Activated naive CD4-positive, alpha-beta T cell treated with anti-CD3 and anti-CD28 coated beads, Interleukin-2, amount 10 ng/mL, durations not matched to agents 7 days and 5 days (primary cell): ENCODE measurements at regions not wholly inside any gene's neighbourhood (a gene's known extent, or its start where the extent isn't known, plus 50 kb on each side); places are given as distances from the start of the nearest gene placed in this dataset.
"Not testable (repeated sequence)": the region's sequence is repeated elsewhere in the genome, so short reads cannot be mapped to it uniquely, and the experiment has no call there.

ENCODE experiments used
- CTCF ChIA-PET: fragments of 350-600 bp; sonication (Branson Sonifier 250); formaldehyde crosslinking; loops from one replicate; lab custom pipeline; 2021; ENCODE audit warnings: antibody characterized with exemption; lab: Charles Lee
- DNase-seq: peaks from one replicate; pipeline ENCODE4 v3.0.0-alpha.2; 2020
- H3K27ac Mint-ChIP-seq: one replicate; pipeline ENCODE4 v1.8.0; 2021; ENCODE audit warnings: mild to moderate bottlenecking, moderate library complexity, mixed read lengths
- H3K27me3 Mint-ChIP-seq: one replicate; pipeline ENCODE4 v1.8.0; 2021; ENCODE audit warnings: mild to moderate bottlenecking, mixed read lengths
- H3K36me3 Mint-ChIP-seq: one replicate; pipeline ENCODE4 v1.8.0; 2021; ENCODE audit warnings: mixed read lengths
- H3K4me1 Mint-ChIP-seq: one replicate; pipeline ENCODE4 v1.8.0; 2021; ENCODE audit warnings: mixed read lengths
- H3K4me3 Mint-ChIP-seq: one replicate; pipeline ENCODE4 v1.8.0; 2021; ENCODE audit warnings: mild to moderate bottlenecking, moderate library complexity, mixed read lengths
- H3K9me3 Mint-ChIP-seq: one replicate; pipeline ENCODE4 v1.8.0; 2021; ENCODE audit warnings: mixed read lengths

DNA sequence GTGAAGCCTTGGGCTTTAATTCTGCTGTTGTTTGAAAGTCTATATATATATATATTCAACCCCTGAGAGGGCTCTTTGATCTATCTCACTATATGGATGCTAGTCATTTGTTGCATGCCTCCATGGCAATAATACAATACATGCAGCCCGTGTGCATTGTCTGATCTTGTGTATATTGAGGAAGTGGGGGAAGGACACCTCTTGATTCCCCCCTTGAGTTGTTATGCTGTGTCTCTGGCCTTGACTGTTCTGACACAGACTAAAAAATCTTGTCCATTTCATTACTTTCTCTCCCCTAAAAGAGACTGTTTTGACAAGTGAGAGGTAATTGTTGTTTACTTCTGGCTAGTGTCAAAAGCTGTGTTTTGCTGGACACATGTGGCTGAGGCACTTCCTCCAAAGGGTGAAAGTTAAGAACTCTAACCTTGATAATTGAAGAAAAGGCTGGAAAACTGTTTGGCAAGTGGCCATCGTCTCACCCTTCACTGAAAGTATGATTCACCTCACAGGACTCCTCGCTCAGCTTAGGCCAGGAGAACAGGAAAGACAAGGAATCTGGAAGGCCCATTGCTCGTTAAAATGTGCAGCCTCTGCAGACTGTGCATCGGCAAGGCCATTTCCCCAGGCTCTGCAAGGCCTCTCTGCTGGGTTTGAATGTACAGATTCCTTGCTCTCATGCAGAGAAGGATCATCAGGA lies 304.0 kb downstream of the PRELID2 start:
- peaks cover 10% of the 10 kb centered on the region for H3K9me3 Mint-ChIP-seq
- DNase-seq = no peak
- no peak overlapping the region for H3K4me3 Mint-ChIP-seq
- no peak overlapping the region for H3K27ac Mint-ChIP-seq
- no peaks in the 10 kb centered on the region for H3K27me3 Mint-ChIP-seq
- CTCF ChIA-PET = no interaction called here
- H3K4me1 Mint-ChIP-seq = no peaks in the 10 kb centered on the region
- H3K36me3 Mint-ChIP-seq = no peaks in the 10 kb centered on the region

GRCh38 chr5:145521523-145521922 lies 313.6 kb downstream of the PRELID2 start:
- Mint-ChIP-seq H3K27ac (no peak overlapping the region), H3K9me3 (peaks cover 13% of the 10 kb centered on the region)

DNA sequence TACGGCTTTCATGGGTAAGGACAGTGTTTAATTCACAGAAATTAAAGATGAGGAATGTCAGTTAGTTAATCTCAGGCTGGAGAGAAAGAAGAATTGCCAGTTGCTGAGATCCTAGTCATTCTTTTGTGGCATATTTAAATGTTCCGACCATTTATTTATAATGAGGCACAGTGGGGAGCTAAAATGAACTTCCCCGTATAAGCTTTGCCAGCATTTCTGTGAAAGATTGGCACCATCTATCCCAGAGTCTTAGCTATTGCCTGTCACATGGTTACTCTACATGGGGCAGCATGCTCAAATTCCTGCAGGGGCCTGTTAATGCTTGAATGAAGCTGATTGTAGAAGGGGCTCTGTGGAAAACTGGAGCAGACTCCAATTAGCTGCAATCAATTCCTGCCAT lies 314.1 kb downstream of the PRELID2 start:
- Mint-ChIP-seq H3K9me3 (peaks cover 10% of the 10 kb centered on the region), H3K27ac (no peak overlapping the region), H3K36me3 (no peaks in the 10 kb centered on the region), H3K27me3 (no peaks in the 10 kb centered on the region), H3K4me1 (no peaks in the 10 kb centered on the region), H3K4me3 (no peak overlapping the region)
- CTCF ChIA-PET = no interaction called here
- DNase-seq = no peak

More at GRCh38 chr5:145521523-145521922, 313.6 kb downstream of the PRELID2 start:
- CTCF ChIA-PET = no interaction called here
- no peak for DNase-seq
- Mint-ChIP-seq H3K36me3 (no peaks in the 10 kb centered on the region), H3K27me3 (no peaks in the 10 kb centered on the region), H3K4me1 (no peaks in the 10 kb centered on the region), H3K4me3 (no peak overlapping the region)

DNA sequence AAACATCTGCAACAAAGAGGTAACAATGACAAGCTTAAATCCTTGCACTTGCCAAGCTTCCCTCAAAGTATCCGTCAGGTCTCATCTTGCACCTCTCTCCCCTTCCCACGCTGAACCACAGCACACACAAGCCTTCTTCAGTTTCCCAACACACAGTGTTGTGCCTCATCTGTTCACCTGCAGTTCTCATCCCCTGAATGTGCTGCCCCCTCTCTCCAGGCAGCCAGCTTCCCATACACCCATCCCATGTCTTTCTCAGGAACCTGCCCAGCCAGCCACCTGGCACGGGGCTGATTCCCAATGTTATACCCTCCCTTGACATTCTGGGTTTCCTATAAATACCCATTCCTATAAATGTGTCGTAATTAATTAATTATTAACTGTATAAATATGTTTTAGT lies 314.8 kb downstream of the PRELID2 start:
- no peak for DNase-seq
- H3K27me3 Mint-ChIP-seq = no peaks in the 10 kb centered on the region
- H3K4me3 Mint-ChIP-seq = no peak overlapping the region
- no peaks in the 10 kb centered on the region for H3K36me3 Mint-ChIP-seq
- CTCF ChIA-PET = no interaction called here
- peaks cover 9% of the 10 kb centered on the region for H3K9me3 Mint-ChIP-seq
- H3K27ac Mint-ChIP-seq = no peak overlapping the region
- no peaks in the 10 kb centered on the region for H3K4me1 Mint-ChIP-seq

DNA sequence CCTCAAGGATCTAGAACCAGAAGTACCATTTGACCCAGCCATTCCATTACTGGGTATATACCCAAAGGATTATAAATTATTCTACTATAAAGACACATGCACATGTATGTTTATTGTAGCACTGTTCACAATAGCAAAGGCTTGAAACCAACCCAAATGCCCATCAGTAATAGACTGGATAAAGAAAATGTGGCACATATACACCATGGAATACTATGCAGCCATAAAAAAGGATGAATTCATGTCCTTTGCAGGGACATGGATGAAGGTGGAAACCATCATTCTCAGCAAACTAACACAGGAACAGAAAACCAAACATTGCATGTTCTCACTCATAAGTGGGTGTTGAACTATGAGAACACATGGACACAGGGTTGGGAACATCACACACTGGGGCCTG lies 317.6 kb downstream of the PRELID2 start:
- H3K36me3 Mint-ChIP-seq, H3K4me1 Mint-ChIP-seq, H3K27me3 Mint-ChIP-seq, DNase-seq, CTCF ChIA-PET, H3K27ac Mint-ChIP-seq, H3K4me3 Mint-ChIP-seq: not testable (repeated sequence)
- H3K9me3 Mint-ChIP-seq = peaks cover 16% of the 10 kb centered on the region

- CTCF ChIA-PET = no interaction called here
- H3K4me1 Mint-ChIP-seq = no peaks in the 10 kb centered on the region
- no peak for DNase-seq
Measured at GRCh38 chr5:145511351-145511750, 323.8 kb downstream of the PRELID2 start.

GRCh38 chr5:145510769-145511168 lies 324.4 kb downstream of the PRELID2 start:
- CTCF ChIA-PET = no interaction called here
- H3K27me3 Mint-ChIP-seq = no peaks in the 10 kb centered on the region
- no peaks in the 10 kb centered on the region for H3K4me1 Mint-ChIP-seq
- H3K36me3 Mint-ChIP-seq = no peaks in the 10 kb centered on the region
- DNase-seq = no peak
- peaks cover 11% of the 10 kb centered on the region for H3K9me3 Mint-ChIP-seq
- H3K27ac Mint-ChIP-seq = no peak overlapping the region
- H3K4me3 Mint-ChIP-seq = no peak overlapping the region

More at GRCh38 chr5:145511351-145511750, 323.8 kb downstream of the PRELID2 start:
- Mint-ChIP-seq H3K4me3 (no peak overlapping the region), H3K27me3 (no peaks in the 10 kb centered on the region), H3K9me3 (peaks cover 11% of the 10 kb centered on the region), H3K36me3 (no peaks in the 10 kb centered on the region), H3K27ac (no peak overlapping the region)

GRCh38 chr5:145510324-145510723 lies 324.8 kb downstream of the PRELID2 start:
- DNase-seq = no peak
- Mint-ChIP-seq H3K4me1 (no peaks in the 10 kb centered on the region), H3K9me3 (peaks cover 11% of the 10 kb centered on the region), H3K27ac (no peak overlapping the region), H3K36me3 (no peaks in the 10 kb centered on the region), H3K4me3 (no peak overlapping the region), H3K27me3 (no peaks in the 10 kb centered on the region)
- CTCF ChIA-PET = no interaction called here

DNA sequence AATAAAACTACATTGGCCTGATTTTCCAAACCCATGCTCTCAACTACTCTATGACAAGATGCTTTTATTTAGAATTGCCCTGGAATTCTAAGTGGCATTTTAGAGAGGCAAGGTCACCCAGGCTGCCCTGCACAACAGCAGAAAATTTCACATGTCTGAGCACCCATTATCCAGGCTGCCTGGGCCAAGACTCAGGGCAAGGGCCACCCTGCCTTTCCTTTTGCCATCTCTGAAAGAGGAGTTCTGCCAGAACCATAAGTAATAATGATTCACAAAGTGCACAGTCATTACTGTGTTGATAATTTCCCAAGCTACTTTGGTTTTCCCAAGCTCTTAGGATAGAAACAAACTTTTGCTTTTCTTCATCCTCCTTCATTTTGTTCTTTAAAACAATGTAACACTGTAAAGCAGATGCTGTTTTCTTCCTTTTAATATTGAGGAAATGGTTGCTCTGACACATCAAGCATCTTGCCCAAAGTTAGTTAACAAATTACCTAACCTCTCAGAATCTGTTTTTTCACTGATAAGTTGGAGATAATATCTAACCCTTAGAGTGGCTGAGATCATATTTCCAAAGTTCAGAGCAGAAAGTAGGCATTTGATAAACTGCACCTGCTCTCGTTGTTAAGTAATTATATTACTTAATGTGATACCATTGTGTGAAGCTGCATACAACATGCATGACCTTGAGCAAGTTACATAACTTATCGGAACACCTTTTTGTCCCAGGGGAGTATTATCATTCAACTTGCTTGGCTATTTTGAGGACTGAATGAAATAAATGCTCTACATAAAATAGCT lies 325.6 kb downstream of the PRELID2 start:
- DNase-seq = no peak
- Mint-ChIP-seq H3K4me3 (no peak overlapping the region), H3K27ac (no peak overlapping the region), H3K4me1 (no peaks in the 10 kb centered on the region), H3K9me3 (peaks cover 9% of the 10 kb centered on the region), H3K36me3 (no peaks in the 10 kb centered on the region), H3K27me3 (no peaks in the 10 kb centered on the region)
- CTCF ChIA-PET = no interaction called here

DNA sequence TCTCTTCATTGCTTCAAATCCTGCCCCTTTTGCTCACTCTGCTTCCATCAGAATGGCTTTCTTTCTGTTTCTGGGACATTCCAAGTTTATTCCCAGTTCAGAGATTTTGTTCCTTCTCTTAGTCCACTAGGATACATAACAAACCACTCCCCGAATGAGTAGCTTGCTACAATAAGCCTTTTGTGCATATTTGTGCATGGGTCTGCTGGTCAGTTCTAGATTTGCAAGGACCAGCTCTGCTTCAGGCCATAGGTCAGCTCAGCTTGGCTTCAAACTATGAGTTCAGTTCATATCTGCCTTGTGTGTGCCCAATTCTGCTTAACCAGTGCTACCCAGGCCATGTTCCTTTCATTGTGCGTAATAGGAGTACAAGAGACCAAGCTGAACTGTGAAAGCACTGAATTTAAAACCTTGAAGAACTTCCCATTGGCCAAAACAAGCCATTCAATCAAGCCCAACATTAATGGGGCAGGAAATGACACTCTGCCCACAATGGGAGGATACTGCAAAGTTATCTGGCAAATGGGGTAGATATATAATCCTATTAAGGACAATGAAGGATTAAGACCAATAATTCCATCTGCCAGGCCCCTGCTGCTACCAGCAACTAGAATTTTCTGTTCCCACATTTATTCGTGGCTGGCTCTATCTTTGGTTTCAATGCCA lies 328.8 kb downstream of the PRELID2 start:
- Mint-ChIP-seq H3K27me3 (no peaks in the 10 kb centered on the region), H3K27ac (no peak overlapping the region), H3K9me3 (peaks cover 5% of the 10 kb centered on the region), H3K36me3 (no peaks in the 10 kb centered on the region), H3K4me1 (no peaks in the 10 kb centered on the region), H3K4me3 (no peak overlapping the region)
- DNase-seq = no peak
- CTCF ChIA-PET = no interaction called here

GRCh38 chr5:145502906-145503305 lies 332.2 kb downstream of the PRELID2 start:
- DNase-seq = no peak
- Mint-ChIP-seq H3K27ac (no peak overlapping the region), H3K9me3 (peaks cover 5% of the 10 kb centered on the region), H3K4me3 (no peak overlapping the region), H3K36me3 (no peaks in the 10 kb centered on the region), H3K4me1 (no peaks in the 10 kb centered on the region), H3K27me3 (no peaks in the 10 kb centered on the region)
- CTCF ChIA-PET = no interaction called here

DNA sequence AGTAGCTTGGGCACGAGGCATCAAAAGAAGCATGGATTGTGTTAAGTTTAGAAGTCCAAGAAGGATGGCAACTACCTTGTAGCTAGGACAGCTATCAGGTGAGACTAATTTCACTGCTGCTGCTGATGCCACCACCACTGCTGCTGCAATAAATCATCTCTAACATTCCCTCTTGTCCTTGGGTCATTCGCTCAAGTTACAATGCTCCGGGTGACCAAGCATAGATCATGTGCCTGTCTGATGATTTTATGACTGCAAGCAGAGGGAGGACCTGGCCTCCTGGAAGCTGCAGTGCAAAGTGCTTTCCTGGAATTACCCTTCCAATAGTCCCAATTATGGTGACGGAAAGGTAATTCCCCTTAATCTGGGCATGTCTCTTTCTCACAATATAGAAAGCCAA lies 334.4 kb downstream of the PRELID2 start:
- Mint-ChIP-seq H3K4me3 (no peak overlapping the region), H3K27me3 (no peaks in the 10 kb centered on the region), H3K36me3 (no peaks in the 10 kb centered on the region), H3K9me3 (peaks cover 5% of the 10 kb centered on the region), H3K27ac (no peak overlapping the region), H3K4me1 (no peaks in the 10 kb centered on the region)
- CTCF ChIA-PET = no interaction called here
- no peak for DNase-seq

DNA sequence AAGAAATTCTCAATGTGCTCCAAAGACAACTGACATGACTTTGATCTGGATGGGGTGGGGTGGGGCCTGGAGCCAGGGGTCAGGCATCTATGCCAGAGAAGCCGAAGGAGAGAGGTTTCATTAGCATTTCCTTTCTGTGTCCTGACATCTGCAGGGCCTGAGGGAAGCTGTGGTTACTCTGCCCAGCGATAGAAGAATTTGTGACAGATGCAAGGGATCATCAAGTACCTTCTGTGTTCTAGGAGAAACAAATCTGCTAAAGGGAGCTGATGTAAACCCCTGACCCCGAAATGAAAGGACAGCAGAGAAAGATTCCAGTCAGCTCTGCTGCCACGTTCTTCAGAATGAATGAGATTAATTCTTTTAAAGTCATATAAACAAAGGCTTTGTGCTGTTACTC lies 335.7 kb downstream of the PRELID2 start:
- Mint-ChIP-seq H3K27me3 (no peaks in the 10 kb centered on the region), H3K27ac (no peak overlapping the region), H3K36me3 (no peaks in the 10 kb centered on the region), H3K4me3 (no peak overlapping the region), H3K9me3 (peaks cover 8% of the 10 kb centered on the region), H3K4me1 (no peaks in the 10 kb centered on the region)
- CTCF ChIA-PET = no interaction called here
- DNase-seq = no peak

GRCh38 chr5:145497052-145497451 lies 338.1 kb downstream of the PRELID2 start:
- no peak overlapping the region for H3K4me3 Mint-ChIP-seq
- no peaks in the 10 kb centered on the region for H3K27me3 Mint-ChIP-seq
- no peak overlapping the region for H3K27ac Mint-ChIP-seq
- no peaks in the 10 kb centered on the region for H3K4me1 Mint-ChIP-seq
- DNase-seq = no peak
- no peaks in the 10 kb centered on the region for H3K36me3 Mint-ChIP-seq
- peaks cover 2% of the 10 kb centered on the region for H3K9me3 Mint-ChIP-seq
- CTCF ChIA-PET = no interaction called here

DNA sequence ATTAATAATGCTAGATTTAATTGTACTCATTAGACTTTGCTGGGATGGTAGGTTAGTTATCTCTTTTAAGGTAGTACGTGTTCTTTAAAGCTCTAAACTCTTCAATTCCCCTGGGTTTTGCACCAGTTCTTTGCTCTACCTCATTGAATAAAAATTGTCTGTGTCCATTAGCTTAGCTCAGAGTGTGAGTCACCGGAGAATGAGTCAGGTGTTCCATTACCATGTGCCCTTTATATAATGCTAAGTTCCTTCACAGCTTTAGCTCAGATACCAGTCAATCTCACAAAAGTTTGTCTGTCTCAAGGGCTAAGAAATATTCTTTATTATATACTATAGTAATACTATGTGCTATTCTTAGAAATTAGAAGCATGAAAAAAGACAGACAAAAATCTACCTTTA lies 339.4 kb downstream of the PRELID2 start:
- DNase-seq = no peak
- CTCF ChIA-PET = no interaction called here
- H3K27ac Mint-ChIP-seq = no peak overlapping the region
- H3K9me3 Mint-ChIP-seq = peaks cover 2% of the 10 kb centered on the region
- H3K4me1 Mint-ChIP-seq = no peaks in the 10 kb centered on the region
- H3K36me3 Mint-ChIP-seq = no peaks in the 10 kb centered on the region
- H3K4me3 Mint-ChIP-seq = no peak overlapping the region
- no peaks in the 10 kb centered on the region for H3K27me3 Mint-ChIP-seq
